ENCODE measurements at regions not wholly inside any gene's neighbourhood (a gene's known extent, or its start where the extent isn't known, plus 50 kb on each side); places are given as distances from the start of the nearest gene placed in this dataset.

DNA sequence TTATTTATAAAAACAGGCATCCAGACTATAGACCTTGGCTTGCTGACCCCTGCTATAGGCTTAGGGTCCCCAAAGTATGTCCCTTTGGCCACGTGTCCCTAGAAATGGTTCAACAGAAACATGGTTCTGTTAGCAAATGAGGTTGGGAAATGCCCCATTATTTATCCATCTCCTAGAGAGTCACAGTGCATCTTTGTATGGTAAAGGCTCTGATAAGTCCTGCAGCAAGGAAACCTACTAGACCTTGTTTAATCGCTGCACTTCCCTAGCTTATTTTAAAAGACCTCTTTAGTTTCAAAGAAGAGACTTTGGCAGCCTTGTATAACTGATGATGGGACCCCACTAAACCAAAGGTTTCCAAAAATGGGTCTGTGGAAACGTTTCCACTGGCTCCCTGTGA, 471.5 kb downstream of the MED13L start:
- no peaks in the 10 kb centered on the region for H3K36me3 ChIP-seq
- H3K27me3 ChIP-seq = no peaks in the 10 kb centered on the region
- no peaks in the 10 kb centered on the region for H3K9me3 ChIP-seq
- no peak overlapping the region for H3K4me3 ChIP-seq
- TF ChIP-seq, protein P1, sequence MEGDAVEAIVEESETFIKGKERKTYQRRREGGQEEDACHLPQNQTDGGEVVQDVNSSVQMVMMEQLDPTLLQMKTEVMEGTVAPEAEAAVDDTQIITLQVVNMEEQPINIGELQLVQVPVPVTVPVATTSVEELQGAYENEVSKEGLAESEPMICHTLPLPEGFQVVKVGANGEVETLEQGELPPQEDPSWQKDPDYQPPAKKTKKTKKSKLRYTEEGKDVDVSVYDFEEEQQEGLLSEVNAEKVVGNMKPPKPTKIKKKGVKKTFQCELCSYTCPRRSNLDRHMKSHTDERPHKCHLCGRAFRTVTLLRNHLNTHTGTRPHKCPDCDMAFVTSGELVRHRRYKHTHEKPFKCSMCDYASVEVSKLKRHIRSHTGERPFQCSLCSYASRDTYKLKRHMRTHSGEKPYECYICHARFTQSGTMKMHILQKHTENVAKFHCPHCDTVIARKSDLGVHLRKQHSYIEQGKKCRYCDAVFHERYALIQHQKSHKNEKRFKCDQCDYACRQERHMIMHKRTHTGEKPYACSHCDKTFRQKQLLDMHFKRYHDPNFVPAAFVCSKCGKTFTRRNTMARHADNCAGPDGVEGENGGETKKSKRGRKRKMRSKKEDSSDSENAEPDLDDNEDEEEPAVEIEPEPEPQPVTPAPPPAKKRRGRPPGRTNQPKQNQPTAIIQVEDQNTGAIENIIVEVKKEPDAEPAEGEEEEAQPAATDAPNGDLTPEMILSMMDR (IDR thresholded peaks at IDR 0.05) = no peak
- TF ChIP-seq POLR2AphosphoS5 (IDR thresholded peaks at IDR 0.05) = no peak
- no peak for TF ChIP-seq POLR2A (IDR thresholded peaks at IDR 0.05)
- DNase-seq (ENCODE audit: low spot score in 2 of 2) = no peak
- intact Hi-C loops (cut with DNase I; ENCODE audit: low total_unique reads) = no loop called here
- H3K27ac ChIP-seq = no peak overlapping the region
- no peaks in the 10 kb centered on the region for H3K4me1 ChIP-seq

DNA sequence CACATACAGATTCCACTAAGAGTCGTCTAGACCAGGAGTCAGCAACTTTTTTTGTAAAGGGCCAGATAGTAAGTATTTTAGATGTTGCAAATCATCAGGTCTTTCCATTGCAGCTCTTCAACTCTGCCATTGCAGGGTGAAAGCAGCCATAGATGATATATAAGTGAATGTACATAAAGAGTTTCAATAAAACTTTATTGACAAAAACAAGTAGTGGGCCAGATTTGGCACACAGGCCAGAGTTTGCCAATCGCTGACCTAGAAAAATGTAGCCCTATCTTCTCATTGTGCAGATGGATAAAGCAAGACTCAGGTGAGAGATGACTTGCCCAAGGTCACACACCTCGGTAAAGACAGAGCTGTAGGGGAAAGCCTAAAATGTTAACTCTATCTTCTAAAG, 474.7 kb downstream of the MED13L start:
- DNase-seq (ENCODE audit: low spot score in 2 of 2) = no peak
- no peaks in the 10 kb centered on the region for H3K4me1 ChIP-seq
- H3K4me3 ChIP-seq = no peak overlapping the region
- intact Hi-C loops (cut with DNase I; ENCODE audit: low total_unique reads) = no loop called here
- H3K9me3 ChIP-seq = no peaks in the 10 kb centered on the region
- H3K36me3 ChIP-seq = no peaks in the 10 kb centered on the region
- no peak overlapping the region for H3K27ac ChIP-seq
- TF ChIP-seq POLR2A (IDR thresholded peaks at IDR 0.05) (no peak), POLR2AphosphoS5 (IDR thresholded peaks at IDR 0.05) (no peak)
- TF ChIP-seq, protein P1 (IDR thresholded peaks at IDR 0.05) = no peak
- H3K27me3 ChIP-seq = no peaks in the 10 kb centered on the region

DNA sequence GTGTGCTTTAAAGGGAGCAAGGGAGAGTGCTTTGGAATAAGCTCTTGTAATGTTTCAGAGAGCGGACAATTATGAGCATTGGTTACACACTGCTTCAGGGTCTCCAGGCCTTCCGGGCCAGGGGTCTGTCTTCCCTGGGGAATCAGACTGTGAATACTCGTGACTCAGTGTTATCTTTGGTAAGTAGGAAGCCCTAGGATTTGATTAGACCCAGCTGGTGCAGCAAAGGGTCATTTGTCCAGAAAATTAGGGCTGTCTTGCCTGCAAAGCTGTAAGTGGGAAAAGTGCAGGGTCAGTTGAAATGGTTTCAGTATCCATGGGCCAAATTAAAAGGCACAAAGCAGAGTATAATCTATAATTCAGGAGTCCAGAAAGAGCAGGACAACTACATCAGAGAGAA, 475.6 kb downstream of the MED13L start:
- intact Hi-C loops (cut with DNase I; ENCODE audit: low total_unique reads) = no loop called here
- no peak for TF ChIP-seq POLR2AphosphoS5 (IDR thresholded peaks at IDR 0.05)
- TF ChIP-seq, protein P1 (IDR thresholded peaks at IDR 0.05) = no peak
- TF ChIP-seq POLR2A (IDR thresholded peaks at IDR 0.05) = no peak
- DNase-seq (ENCODE audit: low spot score in 2 of 2) = no peak
- Histone ChIP-seq H3K4me1 (no peaks in the 10 kb centered on the region), H3K27ac (peak overlapping the region in 1 of 2 donors; percentile 1), H3K36me3 (no peaks in the 10 kb centered on the region), H3K4me3 (no peak overlapping the region), H3K27me3 (no peaks in the 10 kb centered on the region), H3K9me3 (no peaks in the 10 kb centered on the region)

DNA sequence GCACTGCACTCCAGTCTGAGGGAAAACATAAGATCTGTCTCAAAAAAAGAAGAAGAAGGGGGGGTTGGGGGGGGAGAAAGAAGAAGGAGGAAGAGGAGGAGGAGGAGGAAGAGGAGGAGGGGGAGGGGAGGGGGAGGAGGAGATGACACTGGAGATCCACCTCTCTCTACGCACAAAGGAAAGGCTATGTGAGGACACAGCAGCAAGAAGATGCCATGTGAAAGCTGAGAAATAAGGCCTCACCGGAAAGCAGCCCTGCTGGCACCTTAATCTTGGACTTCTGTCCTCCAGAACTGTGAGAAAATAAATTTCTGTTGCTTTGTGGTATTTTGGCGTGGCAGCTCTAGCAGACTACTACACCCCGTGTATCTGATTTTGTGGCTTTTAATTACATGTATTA, 477.9 kb downstream of the MED13L start:
- no peak for DNase-seq (ENCODE audit: low spot score in 2 of 2)
- TF ChIP-seq, protein P1 (IDR thresholded peaks at IDR 0.05) = no peak
- no peak for TF ChIP-seq POLR2AphosphoS5 (IDR thresholded peaks at IDR 0.05)
- no peak for TF ChIP-seq POLR2A (IDR thresholded peaks at IDR 0.05)

DNA sequence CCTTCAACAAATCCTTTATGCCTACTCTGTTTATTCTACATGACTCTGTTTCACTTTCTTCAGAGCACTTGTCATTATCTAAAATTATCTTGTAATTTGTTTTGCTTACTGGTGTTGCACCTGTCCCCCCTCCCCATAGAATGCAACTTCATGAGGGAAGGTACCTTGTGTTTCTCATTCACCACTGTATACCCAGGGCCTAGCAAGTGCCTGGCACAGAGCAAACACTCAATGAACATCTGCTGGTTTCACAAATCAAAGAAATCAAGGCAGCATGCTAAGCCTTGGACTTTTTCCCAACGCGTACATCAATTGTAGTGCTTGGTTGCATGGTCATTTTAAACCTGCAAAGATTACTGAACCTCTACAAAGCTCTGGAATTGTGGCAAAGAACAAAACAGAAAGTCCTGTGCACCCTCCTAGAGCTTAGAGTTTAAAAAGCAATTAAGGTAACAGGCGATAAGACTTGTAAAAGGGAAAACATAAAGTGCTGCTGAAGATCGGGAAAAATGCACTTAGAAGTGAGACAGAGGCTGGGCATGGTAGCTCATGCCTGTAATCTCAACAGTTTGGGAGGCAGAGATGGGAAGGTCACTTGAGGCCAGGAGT, 479.1 kb downstream of the MED13L start:
- H3K4me1 ChIP-seq = no peaks in the 10 kb centered on the region
- H3K27ac ChIP-seq = no peak overlapping the region
- TF ChIP-seq POLR2AphosphoS5 (IDR thresholded peaks at IDR 0.05) (no peak), POLR2A (IDR thresholded peaks at IDR 0.05) (no peak)
- TF ChIP-seq, protein P1 (IDR thresholded peaks at IDR 0.05) = no peak
- intact Hi-C loops (cut with DNase I; ENCODE audit: low total_unique reads) = no loop called here
- DNase-seq (ENCODE audit: low spot score in 2 of 2) = no peak
- H3K9me3 ChIP-seq = no peaks in the 10 kb centered on the region
- H3K27me3 ChIP-seq = no peaks in the 10 kb centered on the region
- no peak overlapping the region for H3K4me3 ChIP-seq
- H3K36me3 ChIP-seq = no peaks in the 10 kb centered on the region

More for the DNA sequence above, 477.9 kb downstream of the MED13L start:
- Histone ChIP-seq H3K27ac (no peak overlapping the region), H3K4me1 (no peaks in the 10 kb centered on the region), H3K27me3 (no peaks in the 10 kb centered on the region), H3K36me3 (no peaks in the 10 kb centered on the region), H3K9me3 (no peaks in the 10 kb centered on the region), H3K4me3 (no peak overlapping the region)
- intact Hi-C loops (cut with DNase I; ENCODE audit: low total_unique reads) = no loop called here
